ENCODE measurements at regions not wholly inside any gene's neighbourhood (a gene's known extent, or its start where the extent isn't known, plus 50 kb on each side); places are given as distances from the start of the nearest gene placed in this dataset.

DNA sequence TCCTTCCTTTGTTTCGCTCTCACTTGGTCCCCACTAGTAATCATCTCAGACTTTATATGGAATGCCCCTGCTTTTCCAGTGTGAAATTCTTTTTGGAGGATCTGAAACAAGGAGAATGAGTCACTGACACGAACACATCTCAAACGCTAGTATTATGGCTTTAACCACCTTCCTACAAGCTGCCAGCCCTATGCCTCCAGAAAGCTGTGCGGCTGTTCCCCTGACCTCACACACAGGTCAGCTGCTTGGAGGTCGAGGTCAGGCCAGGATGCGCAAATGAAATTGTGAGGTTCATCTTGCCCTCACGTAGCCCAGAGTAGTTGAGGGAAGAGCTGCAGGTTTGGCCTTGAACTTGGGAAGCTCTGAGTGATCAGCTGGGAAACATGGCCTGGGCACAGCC is 449.8 kb downstream of the FGF9 start:
- H2AFZ ChIP-seq (ENCODE audit: insufficient read depth, low read length, poor library complexity), result no peak overlapping the region
- H3K4ac ChIP-seq (ENCODE audit: low read depth, low read length), result no peak overlapping the region
- WGBS (ENCODE audit: extremely low coverage, insufficient coverage, insufficient read length), result no CpG with 5 or more reads among the region's 7 CpGs
- no peaks in the 10 kb centered on the region for H3K36me3 ChIP-seq (ENCODE audit: control insufficient read depth in 1 of 2, insufficient read depth in 2 of 2, low read length in 2 of 2)
- no peak overlapping the region for H4K91ac ChIP-seq (ENCODE audit: low read depth, low read length)
- no peaks in the 10 kb centered on the region for H3K4me1 ChIP-seq (ENCODE audit: control insufficient read depth in 1 of 2, insufficient read depth in 2 of 2, low read length in 2 of 2)
- H3K18ac ChIP-seq (ENCODE audit: low read length), result no peak overlapping the region
- no peak overlapping the region for H3K4me3 ChIP-seq (ENCODE audit: low read depth, low read length)
- H2BK120ac ChIP-seq (ENCODE audit: insufficient read depth, low read length, poor library complexity), result no peak overlapping the region
- H3K79me2 ChIP-seq (ENCODE audit: control insufficient read depth, insufficient read depth, low read length, poor library complexity), result no peaks in the 10 kb centered on the region
- H2AK5ac ChIP-seq (ENCODE audit: low read length), result no peak overlapping the region
- H4K8ac ChIP-seq (ENCODE audit: low read depth, low read length), result no peak overlapping the region
- H3K79me1 ChIP-seq (ENCODE audit: low read length), result no peaks in the 10 kb centered on the region
- no peak overlapping the region for H3K9ac ChIP-seq (ENCODE audit: low read length)
- no peaks in the 10 kb centered on the region for H3K27me3 ChIP-seq (ENCODE audit: insufficient read depth, low read length)
- H3K14ac ChIP-seq (ENCODE audit: low read length), result no peak overlapping the region
- no peak overlapping the region for H4K12ac ChIP-seq (ENCODE audit: low read depth, low read length)
- DNase-seq, result no peak
- no peak overlapping the region for H3K23ac ChIP-seq (ENCODE audit: low read length)
- H2BK5ac ChIP-seq (ENCODE audit: low read depth, low read length, poor library complexity), result no peak overlapping the region
- H3K27ac ChIP-seq (ENCODE audit: low read depth, low read length), result no peak overlapping the region
- no peak overlapping the region for H3K4me2 ChIP-seq (ENCODE audit: low read length)
- no peak overlapping the region for H2BK12ac ChIP-seq (ENCODE audit: low read length)
- H3K9me3 ChIP-seq (ENCODE audit: insufficient read depth, low read depth, low read length), result no peaks in the 10 kb centered on the region

DNA sequence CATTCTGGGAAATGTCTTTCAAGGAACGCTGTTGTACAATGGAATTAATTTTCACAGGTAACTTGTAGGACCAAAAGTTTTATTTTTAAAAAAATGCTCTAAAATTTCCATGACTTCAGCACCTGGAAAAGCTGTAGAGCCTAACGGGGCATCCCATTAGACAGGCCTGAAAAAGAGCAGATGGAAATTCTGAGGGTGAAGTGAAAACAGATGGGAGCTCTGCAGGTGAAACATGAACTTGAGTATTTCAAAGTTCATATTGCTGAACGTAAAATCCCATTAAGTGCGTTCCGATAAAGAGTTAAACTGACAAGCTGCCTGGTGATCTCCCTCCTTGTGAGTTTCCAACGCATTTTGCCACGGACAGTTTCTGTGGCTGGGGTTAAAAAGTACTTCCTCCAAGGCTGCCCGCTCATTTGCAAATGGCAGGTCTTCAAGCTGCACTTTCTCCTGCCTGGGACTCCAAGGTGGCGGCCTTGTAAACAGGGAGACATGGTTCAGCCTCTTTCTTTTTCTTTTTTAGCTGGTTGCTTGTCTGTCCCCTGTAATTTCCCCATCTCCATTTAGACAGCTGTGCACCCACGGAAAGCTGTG is 450.4 kb downstream of the FGF9 start:
- Histone ChIP-seq H3K23ac (ENCODE audit: low read length) (no peak overlapping the region), H3K79me2 (ENCODE audit: control insufficient read depth, insufficient read depth, low read length, poor library complexity) (no peaks in the 10 kb centered on the region), H3K18ac (ENCODE audit: low read length) (no peak overlapping the region), H3K4ac (ENCODE audit: low read depth, low read length) (no peak overlapping the region), H2AFZ (ENCODE audit: insufficient read depth, low read length, poor library complexity) (no peak overlapping the region), H3K27ac (ENCODE audit: low read depth, low read length) (no peak overlapping the region), H3K9ac (ENCODE audit: low read length) (no peak overlapping the region), H3K4me1 (ENCODE audit: control insufficient read depth in 1 of 2, insufficient read depth in 2 of 2, low read length in 2 of 2) (no peaks in the 10 kb centered on the region), H3K4me2 (ENCODE audit: low read length) (no peak overlapping the region), H2BK5ac (ENCODE audit: low read depth, low read length, poor library complexity) (no peak overlapping the region), H3K4me3 (ENCODE audit: low read depth, low read length) (no peak overlapping the region), H3K36me3 (ENCODE audit: control insufficient read depth in 1 of 2, insufficient read depth in 2 of 2, low read length in 2 of 2) (no peaks in the 10 kb centered on the region), H4K12ac (ENCODE audit: low read depth, low read length) (no peak overlapping the region), H2BK120ac (ENCODE audit: insufficient read depth, low read length, poor library complexity) (no peak overlapping the region), H3K27me3 (ENCODE audit: insufficient read depth, low read length) (no peaks in the 10 kb centered on the region), H2BK12ac (ENCODE audit: low read length) (no peak overlapping the region), H3K9me3 (ENCODE audit: insufficient read depth, low read depth, low read length) (no peaks in the 10 kb centered on the region), H4K8ac (ENCODE audit: low read depth, low read length) (no peak overlapping the region), H4K91ac (ENCODE audit: low read depth, low read length) (no peak overlapping the region), H2AK5ac (ENCODE audit: low read length) (no peak overlapping the region), H3K14ac (ENCODE audit: low read length) (no peak overlapping the region), H3K79me1 (ENCODE audit: low read length) (no peaks in the 10 kb centered on the region)
- no CpG with 5 or more reads among the region's 10 CpGs for WGBS (ENCODE audit: extremely low coverage, insufficient coverage, insufficient read length)
- no peak for DNase-seq

DNA sequence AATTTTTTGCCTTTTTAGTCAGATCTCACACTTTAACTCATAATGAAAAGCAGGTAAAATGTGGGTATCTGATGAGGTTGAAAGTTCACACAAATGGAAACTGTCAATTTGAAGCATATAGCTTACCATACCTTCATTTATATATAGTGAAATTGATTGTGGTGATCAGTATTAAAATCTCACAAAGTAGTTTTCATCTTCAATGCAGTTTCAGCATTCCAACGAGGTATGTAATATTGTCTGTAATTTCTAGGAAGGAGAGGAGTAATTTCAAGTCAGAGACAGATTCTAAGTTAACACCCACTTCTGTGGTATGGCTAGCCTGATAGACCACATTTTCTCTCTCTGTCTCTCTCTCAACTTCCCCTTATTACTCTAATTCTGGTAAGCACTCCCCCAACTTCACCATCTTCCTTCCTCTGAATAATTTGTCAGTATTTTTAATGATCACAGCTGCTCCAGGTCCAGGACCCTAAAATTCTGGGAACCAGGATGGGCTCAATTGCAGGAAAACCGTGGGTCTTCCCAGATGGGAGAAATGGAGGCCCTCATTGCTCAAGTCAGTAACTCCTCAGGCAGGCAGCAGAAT is 455.7 kb downstream of the FGF9 start:
- Histone ChIP-seq H2BK120ac (ENCODE audit: insufficient read depth, low read length, poor library complexity) (no peak overlapping the region), H3K9ac (ENCODE audit: low read length) (no peak overlapping the region), H3K4me3 (ENCODE audit: low read depth, low read length) (no peak overlapping the region), H3K27me3 (ENCODE audit: insufficient read depth, low read length) (no peaks in the 10 kb centered on the region), H3K79me2 (ENCODE audit: control insufficient read depth, insufficient read depth, low read length, poor library complexity) (no peaks in the 10 kb centered on the region), H4K91ac (ENCODE audit: low read depth, low read length) (no peak overlapping the region), H2AFZ (ENCODE audit: insufficient read depth, low read length, poor library complexity) (no peak overlapping the region), H3K9me3 (ENCODE audit: insufficient read depth, low read depth, low read length) (no peaks in the 10 kb centered on the region), H3K23ac (ENCODE audit: low read length) (no peak overlapping the region), H2AK5ac (ENCODE audit: low read length) (no peak overlapping the region), H3K4ac (ENCODE audit: low read depth, low read length) (no peak overlapping the region), H3K79me1 (ENCODE audit: low read length) (no peaks in the 10 kb centered on the region), H3K4me1 (ENCODE audit: control insufficient read depth in 1 of 2, insufficient read depth in 2 of 2, low read length in 2 of 2) (no peaks in the 10 kb centered on the region), H4K8ac (ENCODE audit: low read depth, low read length) (no peak overlapping the region), H3K27ac (ENCODE audit: low read depth, low read length) (no peak overlapping the region), H3K4me2 (ENCODE audit: low read length) (no peak overlapping the region), H4K12ac (ENCODE audit: low read depth, low read length) (no peak overlapping the region), H3K14ac (ENCODE audit: low read length) (no peak overlapping the region), H2BK5ac (ENCODE audit: low read depth, low read length, poor library complexity) (no peak overlapping the region), H3K18ac (ENCODE audit: low read length) (no peak overlapping the region), H3K36me3 (ENCODE audit: control insufficient read depth in 1 of 2, insufficient read depth in 2 of 2, low read length in 2 of 2) (no peaks in the 10 kb centered on the region), H2BK12ac (ENCODE audit: low read length) (no peak overlapping the region)
- DNase-seq, result no peak
- WGBS (ENCODE audit: extremely low coverage, insufficient coverage, insufficient read length), result no CpG with 5 or more reads among the region's 2 CpGs

DNA sequence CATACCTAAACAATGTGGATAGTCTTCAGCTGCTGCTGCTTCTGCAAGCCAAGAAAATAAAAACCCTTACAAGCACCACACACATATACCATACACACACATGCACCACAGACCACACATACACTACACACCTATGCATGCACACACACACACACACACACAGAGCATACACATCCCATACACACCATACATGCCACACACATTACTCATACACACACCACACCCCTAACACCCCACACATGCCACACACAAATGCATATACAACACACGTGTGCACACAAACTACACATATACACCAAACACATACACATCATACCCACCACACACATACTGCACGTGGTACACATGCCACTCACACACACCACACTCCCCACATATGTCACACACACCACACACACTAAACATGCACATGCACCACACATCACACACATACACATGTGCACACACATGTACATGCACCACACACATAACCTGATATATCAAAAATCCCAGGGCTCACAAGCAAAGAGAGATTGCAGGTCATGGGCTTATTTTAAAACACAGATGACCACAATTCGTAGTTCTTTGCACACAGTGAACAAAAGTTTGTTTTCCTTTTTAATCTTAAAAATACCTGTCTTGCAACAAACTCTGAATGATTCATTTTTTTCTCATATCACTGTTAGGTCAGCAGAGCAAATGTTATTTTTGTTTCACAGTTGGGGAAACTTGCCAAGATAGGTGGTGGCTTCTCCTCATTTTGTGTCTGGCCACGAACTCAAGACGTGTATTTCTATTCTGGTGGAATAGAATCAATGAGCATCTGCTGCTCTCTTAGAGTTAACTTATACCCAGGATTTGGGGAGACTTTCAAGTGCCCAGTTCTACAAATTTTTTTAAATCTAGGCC is 456.6 kb downstream of the FGF9 start:
- Histone ChIP-seq H4K12ac (ENCODE audit: low read depth, low read length) (no peak overlapping the region), H3K27ac (ENCODE audit: low read depth, low read length) (no peak overlapping the region), H3K79me2 (ENCODE audit: control insufficient read depth, insufficient read depth, low read length, poor library complexity) (no peaks in the 10 kb centered on the region), H2BK120ac (ENCODE audit: insufficient read depth, low read length, poor library complexity) (no peak overlapping the region), H3K23ac (ENCODE audit: low read length) (no peak overlapping the region), H3K9ac (ENCODE audit: low read length) (no peak overlapping the region), H4K91ac (ENCODE audit: low read depth, low read length) (no peak overlapping the region), H3K4me1 (ENCODE audit: control insufficient read depth in 1 of 2, insufficient read depth in 2 of 2, low read length in 2 of 2) (no peaks in the 10 kb centered on the region), H3K4ac (ENCODE audit: low read depth, low read length) (no peak overlapping the region), H3K4me2 (ENCODE audit: low read length) (no peak overlapping the region), H3K79me1 (ENCODE audit: low read length) (no peaks in the 10 kb centered on the region), H3K18ac (ENCODE audit: low read length) (no peak overlapping the region), H2AK5ac (ENCODE audit: low read length) (no peak overlapping the region), H4K8ac (ENCODE audit: low read depth, low read length) (no peak overlapping the region), H3K4me3 (ENCODE audit: low read depth, low read length) (no peak overlapping the region), H2AFZ (ENCODE audit: insufficient read depth, low read length, poor library complexity) (no peak overlapping the region), H3K14ac (ENCODE audit: low read length) (no peak overlapping the region), H3K27me3 (ENCODE audit: insufficient read depth, low read length) (no peaks in the 10 kb centered on the region), H3K9me3 (ENCODE audit: insufficient read depth, low read depth, low read length) (no peaks in the 10 kb centered on the region), H2BK5ac (ENCODE audit: low read depth, low read length, poor library complexity) (no peak overlapping the region), H3K36me3 (ENCODE audit: control insufficient read depth in 1 of 2, insufficient read depth in 2 of 2, low read length in 2 of 2) (no peaks in the 10 kb centered on the region), H2BK12ac (ENCODE audit: low read length) (no peak overlapping the region)
- WGBS (ENCODE audit: extremely low coverage, insufficient coverage, insufficient read length), result 100% methylated on average over 2 of the region's 5 CpGs
- no peak for DNase-seq
